HepG2 (cell line): ENCODE measurements at regions not wholly inside any gene's neighbourhood (a gene's known extent, or its start where the extent isn't known, plus 50 kb on each side); places are given as distances from the start of the nearest gene placed in this dataset.

Experiments used
- ATAC-seq: fragments of 200-7000 bp; cut with Tn5 transposase; 3 replicates; pipeline ENCODE4 v1.9.1; 2020; ENCODE audit warnings: mild to moderate bottlenecking, moderate library complexity
- BruUV-seq: library from RNA; stranded (reverse); fragments of 400-500 nt; replicated peaks from 2 replicates; lab custom pipeline; 2021; lab: Mats Ljungman, UMichigan
- CTCF ChIA-PET: fragments of 300-600 bp; formaldehyde crosslinking; extraction: SDS; loops from one replicate; lab custom pipeline; 2021; ENCODE audit warnings: low total read pairs, inconsistent platforms, low intra/inter-chr PET ratio; lab: Yijun Ruan, JAX
- POLR2A ChIA-PET: fragments of 350-600 bp; sonication (Branson Sonifier 250); formaldehyde crosslinking; loops from one replicate; lab custom pipeline; 2020; ENCODE audit warnings: antibody characterized with exemption, inconsistent platforms; lab: Yijun Ruan, JAX
- DNase-seq: peaks from one replicate; pipeline ENCODE4 v3.0.0-alpha.2; 2015; ENCODE audit warnings: low spot score
- FAIRE-seq: peaks from 3 replicates; lab custom pipeline; 2011; peaks lifted over from hg19 to GRCh38; lab: Jason Lieb, UNC
- H2AFZ ChIP-seq: one replicate; pipeline ENCODE4 v1.6.1; 2011; ENCODE audit warnings: low read length, inconsistent platforms
- H3K27ac ChIP-seq: fragments of 300-600 bp; 3 replicates; pipeline ENCODE4 v1.8.0; 2011; ENCODE audit warnings: mixed run types, mild to moderate bottlenecking, mixed read lengths, low read length, inconsistent platforms; ENCODE audit not compliant: insufficient read depth; ENCODE audit errors: extremely low read length
- H3K27me3 ChIP-seq, 2 experiments: fragments of 200-600 bp in 1 of 2; 2 replicates in 1 of 2; 3 replicates in 1 of 2; pipeline versions ENCODE4 v1.6.0 to v1.8.0; 2011; ENCODE audit warnings: low read length in 2 of 2, mild to moderate bottlenecking in 2 of 2, moderate library complexity in 2 of 2, inconsistent platforms in 1 of 2; ENCODE audit not compliant: insufficient read depth in 2 of 2, control insufficient read depth in 1 of 2
- H3K36me3 ChIP-seq, 2 experiments: fragments of 200-600 bp in 1 of 2; replicated peaks in 1 of 2; 2 replicates in 1 of 2; 3 replicates in 1 of 2; pipeline versions ENCODE4 v1.5.1 to v1.8.0; 2011; ENCODE audit warnings: low read length in 2 of 2, inconsistent platforms in 1 of 2; ENCODE audit not compliant: insufficient read depth in 2 of 2, control insufficient read depth in 1 of 2
- H3K4me1 ChIP-seq: 2 replicates; pipeline ENCODE4 v1.5.1; 2012; ENCODE audit warnings: low read length, inconsistent platforms; ENCODE audit not compliant: insufficient read depth
- H3K4me2 ChIP-seq: 2 replicates; pipeline ENCODE4 v1.6.0; 2011; ENCODE audit warnings: low read depth, low read length, inconsistent platforms
- H3K4me3 ChIP-seq, 3 experiments: fragments of 200-600 bp in 1 of 3; sonication (generic), shearing (Covaris generic) in 1 of 3; replicated peaks in 1 of 3; 2 replicates each; pipeline ENCODE4 v1.5.1; 2011 to 2016; ENCODE audit warnings: low read length in 3 of 3, inconsistent platforms in 2 of 3, low read depth in 2 of 3, mild to moderate bottlenecking in 2 of 3, control low read depth in 1 of 3, mixed read lengths in 1 of 3; ENCODE audit not compliant: insufficient read depth in 1 of 3
- H3K79me2 ChIP-seq: one replicate; pipeline ENCODE4 v1.6.1; 2011; ENCODE audit warnings: low read length, inconsistent platforms; ENCODE audit not compliant: insufficient read depth
- H3K9ac ChIP-seq: 2 replicates; pipeline ENCODE4 v1.6.0; 2011; ENCODE audit warnings: mild to moderate bottlenecking, low read depth, low read length, inconsistent platforms; ENCODE audit not compliant: insufficient read depth
- H3K9me3 ChIP-seq: 2 replicates; pipeline ENCODE4 v1.5.1; 2012; ENCODE audit warnings: mild to moderate bottlenecking, low read length
- H4K20me1 ChIP-seq: 2 replicates; pipeline ENCODE4 v1.6.0; 2011; ENCODE audit warnings: inconsistent platforms, mild to moderate bottlenecking, low read length, moderate library complexity; ENCODE audit not compliant: insufficient read depth
- DPF2 ChIP-seq: sonication (generic); formaldehyde crosslinking; IDR thresholded peaks from 2 replicates; pipeline ENCODE4 v1.4.0; 2020; ENCODE audit warnings: mild to moderate bottlenecking, low read depth, missing genetic modification reagents, borderline replicate concordance
- IRF2 ChIP-seq: IDR thresholded peaks from 2 replicates; pipeline ENCODE4 v1.6.1; 2018; ENCODE audit warnings: missing genetic modification reagents, missing compliant biosample characterization
- NCOR1 ChIP-seq: fragments of 200-600 bp; sonication (generic); IDR thresholded peaks from 2 replicates; pipeline ENCODE4 v1.7.0; 2017; ENCODE audit warnings: antibody characterized with exemption, low read length, borderline replicate concordance
- POLR2AphosphoS5 ChIP-seq: IDR thresholded peaks from 2 replicates; pipeline ENCODE4 v1.6.1; 2012; ENCODE audit warnings: low read depth, low read length
- RAD21 ChIP-seq: fragments of 450-650 bp; formaldehyde crosslinking; IDR thresholded peaks from 2 replicates; pipeline ENCODE4 v1.5.0; 2020; ENCODE audit warnings: mild to moderate bottlenecking
- TBX2 ChIP-seq: sonication (generic); formaldehyde crosslinking; IDR thresholded peaks from 2 replicates; pipeline ENCODE4 v1.5.0; 2020; ENCODE audit warnings: missing genetic modification reagents, mild to moderate bottlenecking, borderline replicate concordance
- ZBTB21 ChIP-seq: sonication (generic); formaldehyde crosslinking; IDR thresholded peaks from 2 replicates; pipeline ENCODE4 v1.4.0; 2020; ENCODE audit warnings: missing genetic modification reagents
- ZC3H4 ChIP-seq: sonication (generic); formaldehyde crosslinking; IDR thresholded peaks from 2 replicates; pipeline ENCODE4 v1.4.0; 2020; ENCODE audit warnings: missing genetic modification reagents, borderline replicate concordance
- ZNF224 ChIP-seq: sonication (generic); formaldehyde crosslinking; IDR thresholded peaks from 2 replicates; pipeline ENCODE4 v1.5.0; 2020; ENCODE audit warnings: mild to moderate bottlenecking, missing genetic modification reagents
- ZNF276 ChIP-seq: sonication (generic); formaldehyde crosslinking; IDR thresholded peaks from 2 replicates; pipeline ENCODE4 v1.4.0; 2020; ENCODE audit warnings: mild to moderate bottlenecking, low read depth, missing genetic modification reagents
- ZNF441 ChIP-seq: sonication (generic); formaldehyde crosslinking; IDR thresholded peaks from 2 replicates; pipeline ENCODE4 v1.7.0; 2021; ENCODE audit warnings: missing genetic modification reagents, borderline replicate concordance
- ZNF629 ChIP-seq: sonication (generic); formaldehyde crosslinking; conservative IDR thresholded peaks from 2 replicates; pipeline ENCODE4 v1.5.0; 2020; ENCODE audit warnings: missing genetic modification reagents
- ZNF691 ChIP-seq: sonication (generic); formaldehyde crosslinking; IDR thresholded peaks from 2 replicates; pipeline ENCODE4 v1.4.0; 2020; ENCODE audit warnings: missing genetic modification reagents, low read depth, mild to moderate bottlenecking, borderline replicate concordance
- ZNF75D ChIP-seq: sonication (generic); formaldehyde crosslinking; IDR thresholded peaks from 2 replicates; pipeline ENCODE4 v1.8.1; 2023; ENCODE audit warnings: missing genetic modification reagents, mild to moderate bottlenecking, borderline replicate concordance
- ZNF784 ChIP-seq: sonication (generic); formaldehyde crosslinking; IDR thresholded peaks from 2 replicates; pipeline ENCODE4 v1.5.1; 2020; ENCODE audit warnings: missing genetic modification reagents, mild to moderate bottlenecking, borderline replicate concordance
- WGBS: methylation state at CpG from one replicate; pipeline ENCODE4 v1.1.6; 2017; ENCODE audit warnings: low lambda C conversion rate; 5-methylcytosine and 5-hydroxymethylcytosine counted together
- in situ Hi-C: cut with HindIII; loops from 2 replicates; pipeline ENCODE4 v1.10.0; 2017; ENCODE audit warnings: low pct_unique_long_range_greater_than_20kb; ENCODE audit not compliant: extremely low pct_ligation_motif_present
- intact Hi-C: fragments of 100-400 bp; cut with micrococcal nuclease; formaldehyde crosslinking; loops from one replicate; pipeline ENCODE4 v1.10.0; 2022; ENCODE audit not compliant: unreplicated experiment

- TF ChIP-seq RAD21 (CRISPR knock-in tag) (0 out of 2 replicates have a peak, but pooled peaks have one; percentile 44), ZNF691 (no peak)
Observed at GRCh38 chr2:211157856-211158463, 601.6 kb downstream of the CPS1 start (continued).

- Histone ChIP-seq H3K9ac (no peak overlapping the region), H3K4me3 (no peak overlapping the region), H2AFZ (no peak overlapping the region), H3K4me2 (no peak overlapping the region), H3K9me3 (no peaks in the 10 kb centered on the region), H3K79me2 (no peaks in the 10 kb centered on the region), H3K27ac (no peak overlapping the region), H3K4me1 (no peaks in the 10 kb centered on the region), H3K27me3 (no peaks in the 10 kb centered on the region), H3K36me3 (no peaks in the 10 kb centered on the region), H4K20me1 (no peaks in the 10 kb centered on the region)
- TF ChIP-seq ZNF629 (CRISPR knock-in tag) = no peak
- TF ChIP-seq NCOR1 = no peak
- no peak for TF ChIP-seq POLR2AphosphoS5
- ChIA-PET CTCF (no interaction called here), POLR2A (no interaction called here)
- no TSS peak for BruUV-seq
- in situ Hi-C loops (no loop called here), intact Hi-C loops (loop anchor here (2.0 to 5.0 kb wide), 3 partner anchors 265 to 713 kb away; no protein-coding TSS in a partner anchor)
- ATAC-seq (no peak), FAIRE-seq (no peak), DNase-seq (no peak)
- WGBS = under 1% methylated on average over 7 of the region's 7 CpGs
Observed at GRCh38 chr2:211159972-211160371, 603.6 kb downstream of the CPS1 start.

GRCh38 chr2:211161236-211161635 is 604.8 kb downstream of the CPS1 start:
- Histone ChIP-seq H3K9me3 (no peaks in the 10 kb centered on the region), H3K4me2 (no peak overlapping the region), H4K20me1 (no peaks in the 10 kb centered on the region), H2AFZ (no peak overlapping the region), H3K36me3 (no peaks in the 10 kb centered on the region), H3K27ac (no peak overlapping the region), H3K4me3 (no peak overlapping the region), H3K9ac (no peak overlapping the region), H3K4me1 (no peaks in the 10 kb centered on the region), H3K79me2 (no peaks in the 10 kb centered on the region), H3K27me3 (no peaks in the 10 kb centered on the region)
- ChIA-PET CTCF (no interaction called here), POLR2A (no interaction called here)
- DNase-seq (no peak), ATAC-seq (no peak), FAIRE-seq (no peak)
- no TSS peak for BruUV-seq
- intact Hi-C loops = no loop called here
- in situ Hi-C loops = no loop called here
- 14% methylated on average over 5 of the region's 5 CpGs for WGBS
- TF ChIP-seq ZBTB21 = no peak
- no peak for TF ChIP-seq ZNF441 (CRISPR knock-in tag)
- TF ChIP-seq ZNF784 (CRISPR knock-in tag) = no peak
- TF ChIP-seq ZC3H4 (CRISPR knock-in tag) = no peak
- TF ChIP-seq TBX2 (CRISPR knock-in tag) = no peak
- TF ChIP-seq ZNF224 (CRISPR knock-in tag) = no peak
- TF ChIP-seq ZNF276 (CRISPR knock-in tag) = no peak
- no peak for TF ChIP-seq IRF2 (CRISPR knock-in tag)
- TF ChIP-seq ZNF75D (CRISPR knock-in tag) = no peak
- TF ChIP-seq DPF2 (CRISPR knock-in tag) = no peak
